ENCODE measurements at regions not wholly inside any gene's neighbourhood (a gene's known extent, or its start where the extent isn't known, plus 50 kb on each side); places are given as distances from the start of the nearest gene placed in this dataset.

DNA sequence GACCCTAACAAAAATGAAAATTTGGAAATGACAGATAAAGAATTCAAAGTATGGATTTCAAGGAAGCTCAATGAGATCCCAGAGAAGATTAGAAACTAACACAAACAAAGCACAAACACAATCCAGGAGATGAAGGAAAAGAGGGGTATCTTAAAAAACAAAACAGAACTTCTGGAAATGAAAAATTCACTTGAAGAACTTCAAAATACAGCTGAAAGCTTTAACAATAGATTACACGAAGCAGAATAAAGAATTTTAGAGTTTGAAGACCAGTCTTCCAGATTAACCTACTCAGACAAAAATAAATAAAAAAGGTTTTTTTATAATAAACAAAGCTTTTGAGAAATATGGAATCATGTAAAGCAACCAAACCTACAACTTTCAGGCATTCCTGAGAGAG is 671.8 kb upstream of the SLC39A10 start:
- Histone ChIP-seq H3K4me2 (ENCODE audit: low read length) (no peak overlapping the region), H3K27ac (ENCODE audit: low read depth, low read length) (no peak overlapping the region), H2AFZ (ENCODE audit: insufficient read depth, low read length, poor library complexity) (no peak overlapping the region), H3K79me2 (ENCODE audit: control insufficient read depth, insufficient read depth, low read length, poor library complexity) (no peaks in the 10 kb centered on the region), H3K79me1 (ENCODE audit: low read length) (no peaks in the 10 kb centered on the region), H4K8ac (ENCODE audit: low read depth, low read length) (no peak overlapping the region), H3K23ac (ENCODE audit: low read length) (no peak overlapping the region), H4K91ac (ENCODE audit: low read depth, low read length) (no peak overlapping the region), H3K9me3 (ENCODE audit: insufficient read depth, low read depth, low read length) (peaks cover 5% of the 10 kb centered on the region), H3K4ac (ENCODE audit: low read depth, low read length) (no peak overlapping the region), H3K4me3 (ENCODE audit: low read depth, low read length) (no peak overlapping the region), H2BK120ac (ENCODE audit: insufficient read depth, low read length, poor library complexity) (no peak overlapping the region), H3K4me1 (ENCODE audit: control insufficient read depth in 1 of 2, insufficient read depth in 2 of 2, low read length in 2 of 2) (no peaks in the 10 kb centered on the region), H2AK5ac (ENCODE audit: low read length) (no peak overlapping the region), H3K36me3 (ENCODE audit: control insufficient read depth in 1 of 2, insufficient read depth in 2 of 2, low read length in 2 of 2) (no peaks in the 10 kb centered on the region), H4K12ac (ENCODE audit: low read depth, low read length) (no peak overlapping the region), H2BK12ac (ENCODE audit: low read length) (no peak overlapping the region), H3K27me3 (ENCODE audit: insufficient read depth, low read length) (no peaks in the 10 kb centered on the region), H2BK5ac (ENCODE audit: low read depth, low read length, poor library complexity) (no peak overlapping the region), H3K18ac (ENCODE audit: low read length) (no peak overlapping the region), H3K14ac (ENCODE audit: low read length) (no peak overlapping the region), H3K9ac (ENCODE audit: low read length) (no peak overlapping the region)
- DNase-seq, result no peak
- no CpG with 5 or more reads among the region's 1 CpG for WGBS (ENCODE audit: extremely low coverage, insufficient coverage, insufficient read length)

DNA sequence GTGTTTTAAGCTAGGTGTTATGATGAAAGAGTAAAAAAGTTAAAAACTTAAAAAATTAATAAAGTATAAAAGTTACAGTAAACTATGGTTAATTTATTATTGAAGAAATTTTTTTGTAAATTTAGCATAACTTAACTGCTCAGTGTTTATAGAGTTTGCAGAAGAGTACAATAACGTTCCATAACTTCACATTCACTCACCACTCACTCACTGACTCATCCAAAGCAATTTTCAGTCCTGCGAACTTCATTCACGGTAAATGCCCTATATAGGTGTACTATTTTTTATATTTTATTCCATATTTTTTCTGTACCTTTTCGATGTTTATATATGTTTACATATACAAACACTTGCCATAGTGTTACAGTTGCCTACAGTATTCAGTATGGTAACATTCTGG is 694.8 kb upstream of the SLC39A10 start:
- H2AK5ac ChIP-seq (ENCODE audit: low read length), result no peak overlapping the region
- no peaks in the 10 kb centered on the region for H3K79me1 ChIP-seq (ENCODE audit: low read length)
- no peak overlapping the region for H3K9ac ChIP-seq (ENCODE audit: low read length)
- no peak overlapping the region for H3K4ac ChIP-seq (ENCODE audit: low read depth, low read length)
- no peak overlapping the region for H2BK12ac ChIP-seq (ENCODE audit: low read length)
- H2BK5ac ChIP-seq (ENCODE audit: low read depth, low read length, poor library complexity), result no peak overlapping the region
- H3K23ac ChIP-seq (ENCODE audit: low read length), result no peak overlapping the region
- no peak overlapping the region for H3K14ac ChIP-seq (ENCODE audit: low read length)
- no peak overlapping the region for H2BK120ac ChIP-seq (ENCODE audit: insufficient read depth, low read length, poor library complexity)
- no peak overlapping the region for H3K18ac ChIP-seq (ENCODE audit: low read length)
- no peak overlapping the region for H4K8ac ChIP-seq (ENCODE audit: low read depth, low read length)
- H4K91ac ChIP-seq (ENCODE audit: low read depth, low read length), result no peak overlapping the region
- no peak overlapping the region for H3K4me3 ChIP-seq (ENCODE audit: low read depth, low read length)
- no peaks in the 10 kb centered on the region for H3K79me2 ChIP-seq (ENCODE audit: control insufficient read depth, insufficient read depth, low read length, poor library complexity)
- no peak overlapping the region for H3K4me2 ChIP-seq (ENCODE audit: low read length)
- H3K27ac ChIP-seq (ENCODE audit: low read depth, low read length), result no peak overlapping the region
- no peaks in the 10 kb centered on the region for H3K27me3 ChIP-seq (ENCODE audit: insufficient read depth, low read length)
- no peak for DNase-seq
- no peak overlapping the region for H4K12ac ChIP-seq (ENCODE audit: low read depth, low read length)
- H3K9me3 ChIP-seq (ENCODE audit: insufficient read depth, low read depth, low read length), result peaks cover 2% of the 10 kb centered on the region
- H3K4me1 ChIP-seq (ENCODE audit: control insufficient read depth in 1 of 2, insufficient read depth in 2 of 2, low read length in 2 of 2), result no peaks in the 10 kb centered on the region
- WGBS (ENCODE audit: extremely low coverage, insufficient coverage, insufficient read length), result no CpG with 5 or more reads among the region's 4 CpGs
- H2AFZ ChIP-seq (ENCODE audit: insufficient read depth, low read length, poor library complexity), result no peak overlapping the region
- no peaks in the 10 kb centered on the region for H3K36me3 ChIP-seq (ENCODE audit: control insufficient read depth in 1 of 2, insufficient read depth in 2 of 2, low read length in 2 of 2)

DNA sequence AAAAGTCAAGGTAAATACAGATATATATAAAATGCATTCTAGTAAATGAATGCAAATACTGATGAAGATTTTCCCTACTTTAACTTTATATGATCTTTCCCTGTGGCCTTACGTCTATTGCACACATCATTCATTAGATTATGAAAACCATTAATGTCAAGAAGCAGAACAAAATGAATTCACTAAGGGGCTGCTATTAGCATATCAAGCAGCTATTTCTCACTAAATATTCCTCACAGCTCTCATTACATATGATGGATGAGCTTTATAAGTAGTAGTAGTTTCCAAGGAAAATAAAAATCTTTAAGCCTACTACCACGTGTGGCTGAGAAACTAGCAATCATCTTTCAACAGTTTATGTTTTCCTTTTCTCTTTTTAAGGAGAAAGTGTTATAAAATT is 702.8 kb upstream of the SLC39A10 start:
- no CpG with 5 or more reads among the region's 2 CpGs for WGBS (ENCODE audit: extremely low coverage, insufficient coverage, insufficient read length)
- H3K4me2 ChIP-seq (ENCODE audit: low read length), result no peak overlapping the region

DNA sequence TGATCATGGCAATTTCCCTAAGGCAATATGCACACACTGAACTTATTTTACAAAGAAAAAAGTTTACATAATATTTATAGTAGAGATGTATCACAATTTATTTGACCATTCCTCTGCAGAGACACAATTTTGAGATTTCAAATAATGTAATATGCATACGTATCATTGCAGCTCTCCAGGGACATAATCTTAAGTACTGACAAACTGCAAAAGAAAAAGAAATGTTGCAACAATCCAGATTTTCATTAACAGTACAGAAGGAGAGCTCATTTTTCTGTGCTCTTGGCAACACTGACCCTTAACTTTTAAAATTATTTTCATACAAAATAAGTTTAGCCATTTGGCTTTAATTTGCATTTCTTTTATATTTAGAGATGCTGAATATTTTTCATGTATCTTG is 710.2 kb upstream of the SLC39A10 start:
- Histone ChIP-seq H2AK5ac (ENCODE audit: low read length) (no peak overlapping the region), H2BK12ac (ENCODE audit: low read length) (no peak overlapping the region), H3K4me1 (ENCODE audit: control insufficient read depth in 1 of 2, insufficient read depth in 2 of 2, low read length in 2 of 2) (no peaks in the 10 kb centered on the region), H3K79me1 (ENCODE audit: low read length) (no peaks in the 10 kb centered on the region), H4K12ac (ENCODE audit: low read depth, low read length) (no peak overlapping the region), H4K91ac (ENCODE audit: low read depth, low read length) (no peak overlapping the region), H3K36me3 (ENCODE audit: control insufficient read depth in 1 of 2, insufficient read depth in 2 of 2, low read length in 2 of 2) (no peaks in the 10 kb centered on the region), H3K9me3 (ENCODE audit: insufficient read depth, low read depth, low read length) (no peaks in the 10 kb centered on the region), H3K4me3 (ENCODE audit: low read depth, low read length) (no peak overlapping the region), H3K27ac (ENCODE audit: low read depth, low read length) (no peak overlapping the region), H2BK5ac (ENCODE audit: low read depth, low read length, poor library complexity) (no peak overlapping the region), H3K9ac (ENCODE audit: low read length) (no peak overlapping the region), H3K27me3 (ENCODE audit: insufficient read depth, low read length) (no peaks in the 10 kb centered on the region), H2AFZ (ENCODE audit: insufficient read depth, low read length, poor library complexity) (no peak overlapping the region), H3K23ac (ENCODE audit: low read length) (no peak overlapping the region), H3K14ac (ENCODE audit: low read length) (no peak overlapping the region), H4K8ac (ENCODE audit: low read depth, low read length) (no peak overlapping the region), H3K4ac (ENCODE audit: low read depth, low read length) (no peak overlapping the region), H3K79me2 (ENCODE audit: control insufficient read depth, insufficient read depth, low read length, poor library complexity) (no peaks in the 10 kb centered on the region), H3K18ac (ENCODE audit: low read length) (no peak overlapping the region), H2BK120ac (ENCODE audit: insufficient read depth, low read length, poor library complexity) (no peak overlapping the region), H3K4me2 (ENCODE audit: low read length) (no peak overlapping the region)
- no peak for DNase-seq
- WGBS (ENCODE audit: extremely low coverage, insufficient coverage, insufficient read length), result no CpG with 5 or more reads among the region's 1 CpG

More for the DNA sequence above, 702.8 kb upstream of the SLC39A10 start:
- Histone ChIP-seq H2AK5ac (ENCODE audit: low read length) (no peak overlapping the region), H3K4me3 (ENCODE audit: low read depth, low read length) (no peak overlapping the region), H2BK12ac (ENCODE audit: low read length) (no peak overlapping the region), H2AFZ (ENCODE audit: insufficient read depth, low read length, poor library complexity) (no peak overlapping the region), H3K79me2 (ENCODE audit: control insufficient read depth, insufficient read depth, low read length, poor library complexity) (no peaks in the 10 kb centered on the region), H4K12ac (ENCODE audit: low read depth, low read length) (no peak overlapping the region), H3K27ac (ENCODE audit: low read depth, low read length) (no peak overlapping the region), H2BK120ac (ENCODE audit: insufficient read depth, low read length, poor library complexity) (no peak overlapping the region), H3K36me3 (ENCODE audit: control insufficient read depth in 1 of 2, insufficient read depth in 2 of 2, low read length in 2 of 2) (no peaks in the 10 kb centered on the region), H3K23ac (ENCODE audit: low read length) (no peak overlapping the region), H3K18ac (ENCODE audit: low read length) (no peak overlapping the region), H3K4me1 (ENCODE audit: control insufficient read depth in 1 of 2, insufficient read depth in 2 of 2, low read length in 2 of 2) (no peaks in the 10 kb centered on the region), H3K4ac (ENCODE audit: low read depth, low read length) (no peak overlapping the region), H3K14ac (ENCODE audit: low read length) (no peak overlapping the region), H3K79me1 (ENCODE audit: low read length) (no peaks in the 10 kb centered on the region), H3K9ac (ENCODE audit: low read length) (no peak overlapping the region), H2BK5ac (ENCODE audit: low read depth, low read length, poor library complexity) (no peak overlapping the region), H4K91ac (ENCODE audit: low read depth, low read length) (no peak overlapping the region), H3K27me3 (ENCODE audit: insufficient read depth, low read length) (no peaks in the 10 kb centered on the region), H4K8ac (ENCODE audit: low read depth, low read length) (no peak overlapping the region), H3K9me3 (ENCODE audit: insufficient read depth, low read depth, low read length) (no peaks in the 10 kb centered on the region)
- DNase-seq, result no peak

Data from trophoblast cell (in vitro differentiated cells and primary cell).